ENCODE measurements at regions not wholly inside any gene's neighbourhood (a gene's known extent, or its start where the extent isn't known, plus 50 kb on each side); places are given as distances from the start of the nearest gene placed in this dataset.

GRCh38 chr9:118940473-118940872 is 428.8 kb downstream of the BRINP1 start:
- no peak for TF ChIP-seq CTCF (IDR thresholded peaks at IDR 0.05)
- ATAC-seq (ENCODE audit: low FRiP score) (no peak), DNase-seq (ENCODE audit: low spot score) (no peak)

GRCh38 chr9:118946669-118947068 is 422.6 kb downstream of the BRINP1 start:
- ATAC-seq (ENCODE audit: low FRiP score): no peak
- no peak for DNase-seq (ENCODE audit: low spot score)
- TF ChIP-seq CTCF (IDR thresholded peaks at IDR 0.05): no peak

- ATAC-seq (ENCODE audit: low FRiP score) (no peak), DNase-seq (ENCODE audit: low spot score) (no peak)
- TF ChIP-seq CTCF (IDR thresholded peaks at IDR 0.05): no peak
Measured at GRCh38 chr9:118954857-118955256, 414.4 kb downstream of the BRINP1 start.

GRCh38 chr9:118957585-118957984 is 411.6 kb downstream of the BRINP1 start:
- no peak for ATAC-seq (ENCODE audit: low FRiP score)
- no peak for TF ChIP-seq CTCF (IDR thresholded peaks at IDR 0.05)
- no peak for DNase-seq (ENCODE audit: low spot score)

- no peak for DNase-seq (ENCODE audit: low spot score)
- TF ChIP-seq CTCF (IDR thresholded peaks at IDR 0.05): no peak
- no peak for ATAC-seq (ENCODE audit: low FRiP score)
Measured at GRCh38 chr9:118959366-118959765, 409.9 kb downstream of the BRINP1 start.

- no peak for ATAC-seq (ENCODE audit: low FRiP score)
- no peak for TF ChIP-seq CTCF (IDR thresholded peaks at IDR 0.05)
Measured at GRCh38 chr9:118961857-118962256, 407.4 kb downstream of the BRINP1 start.

GRCh38 chr9:118962426-118962825 is 406.8 kb downstream of the BRINP1 start:
- ATAC-seq (ENCODE audit: low FRiP score): no peak
- no peak for TF ChIP-seq CTCF (IDR thresholded peaks at IDR 0.05)
- no peak for DNase-seq (ENCODE audit: low spot score)

More at GRCh38 chr9:118961857-118962256, 407.4 kb downstream of the BRINP1 start:
- DNase-seq (ENCODE audit: low spot score): no peak

Measured in omental fat pad (tissue), 3 donors.